ENCODE measurements at regions not wholly inside any gene's neighbourhood (a gene's known extent, or its start where the extent isn't known, plus 50 kb on each side); places are given as distances from the start of the nearest gene placed in this dataset.
"Not testable (repeated sequence)": the region's sequence is repeated elsewhere in the genome, so short reads cannot be mapped to it uniquely, and the experiment has no call there.

GRCh38 chr9:62804314-62804713 is 1614.5 kb downstream of the SPATA31A7 start:
- TF ChIP-seq, protein P1, sequence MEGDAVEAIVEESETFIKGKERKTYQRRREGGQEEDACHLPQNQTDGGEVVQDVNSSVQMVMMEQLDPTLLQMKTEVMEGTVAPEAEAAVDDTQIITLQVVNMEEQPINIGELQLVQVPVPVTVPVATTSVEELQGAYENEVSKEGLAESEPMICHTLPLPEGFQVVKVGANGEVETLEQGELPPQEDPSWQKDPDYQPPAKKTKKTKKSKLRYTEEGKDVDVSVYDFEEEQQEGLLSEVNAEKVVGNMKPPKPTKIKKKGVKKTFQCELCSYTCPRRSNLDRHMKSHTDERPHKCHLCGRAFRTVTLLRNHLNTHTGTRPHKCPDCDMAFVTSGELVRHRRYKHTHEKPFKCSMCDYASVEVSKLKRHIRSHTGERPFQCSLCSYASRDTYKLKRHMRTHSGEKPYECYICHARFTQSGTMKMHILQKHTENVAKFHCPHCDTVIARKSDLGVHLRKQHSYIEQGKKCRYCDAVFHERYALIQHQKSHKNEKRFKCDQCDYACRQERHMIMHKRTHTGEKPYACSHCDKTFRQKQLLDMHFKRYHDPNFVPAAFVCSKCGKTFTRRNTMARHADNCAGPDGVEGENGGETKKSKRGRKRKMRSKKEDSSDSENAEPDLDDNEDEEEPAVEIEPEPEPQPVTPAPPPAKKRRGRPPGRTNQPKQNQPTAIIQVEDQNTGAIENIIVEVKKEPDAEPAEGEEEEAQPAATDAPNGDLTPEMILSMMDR (IDR thresholded peaks at IDR 0.05) = not testable (repeated sequence)
- not testable (repeated sequence) for TF ChIP-seq ZFX (IDR thresholded peaks at IDR 0.05; ENCODE audit: borderline replicate concordance)
